Epithelial cell of esophagus (primary cell): ENCODE measurements at regions not wholly inside any gene's neighbourhood (a gene's known extent, or its start where the extent isn't known, plus 50 kb on each side); places are given as distances from the start of the nearest gene placed in this dataset.
A peak's percentile ranks its signal among the peaks of the same experiment; 100 is the strongest.

ENCODE experiments used
- DNase-seq: peaks from one replicate; pipeline ENCODE4 v3.0.0; 2010; ENCODE audit warnings: low read depth
- H3K4me3 ChIP-seq: 2 replicates; pipeline ENCODE4 v1.5.1; 2011; ENCODE audit warnings: mild to moderate bottlenecking, low read length, control low read depth
- TF ChIP-seq, protein P1 (sequence below): IDR thresholded peaks from 2 replicates; pipeline ENCODE4 v1.5.1; 2011; ENCODE audit warnings: low read depth, mild to moderate bottlenecking, low read length, control low read depth, inconsistent platforms; ENCODE audit not compliant: insufficient read depth; ENCODE audit errors: missing control alignments

DNA sequence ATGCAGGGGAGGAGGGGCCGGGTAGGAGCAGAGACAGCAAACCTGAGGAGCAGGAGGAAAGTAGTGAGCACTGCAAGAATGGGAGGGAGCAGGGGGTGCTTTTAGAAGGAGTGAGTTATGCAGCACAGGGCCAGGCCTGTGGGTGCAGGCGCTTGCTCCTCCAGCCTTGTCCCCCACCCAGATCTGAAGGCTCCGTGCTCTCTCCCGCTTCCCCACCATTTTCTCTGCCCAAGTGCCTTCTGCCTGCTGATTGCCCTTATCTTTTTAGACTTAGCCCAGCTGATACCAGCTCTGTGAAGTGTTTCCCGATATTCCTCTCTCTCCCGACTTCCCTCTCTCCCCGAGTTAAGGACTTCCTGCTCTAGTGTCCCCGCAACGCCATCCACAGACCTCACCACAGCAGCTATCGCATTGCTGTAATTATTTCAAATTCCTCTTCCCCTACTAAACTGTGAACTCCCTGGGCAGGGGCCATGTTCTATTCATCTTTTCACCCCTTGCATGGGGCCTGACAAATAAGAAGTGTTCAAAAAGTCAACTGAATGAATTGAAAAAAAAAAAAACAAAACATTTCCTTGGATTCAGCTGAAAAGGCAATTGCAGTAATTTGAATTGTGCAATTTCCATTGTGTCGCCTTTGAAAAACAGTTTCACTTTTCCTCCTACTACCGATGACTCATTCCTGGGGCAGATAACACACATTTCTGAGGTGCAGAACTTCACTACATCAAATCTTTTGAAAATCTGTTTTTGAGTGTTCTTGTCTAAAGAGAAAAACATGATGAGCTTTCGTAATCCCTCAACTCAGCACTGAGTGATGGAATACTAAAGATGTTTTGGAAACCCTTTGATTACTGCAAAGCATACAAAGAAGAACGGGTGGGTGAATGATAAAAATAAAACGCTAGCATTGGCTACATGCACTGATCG lies 69.7 kb upstream of the BMAL1 start:
- TF ChIP-seq, protein P1, sequence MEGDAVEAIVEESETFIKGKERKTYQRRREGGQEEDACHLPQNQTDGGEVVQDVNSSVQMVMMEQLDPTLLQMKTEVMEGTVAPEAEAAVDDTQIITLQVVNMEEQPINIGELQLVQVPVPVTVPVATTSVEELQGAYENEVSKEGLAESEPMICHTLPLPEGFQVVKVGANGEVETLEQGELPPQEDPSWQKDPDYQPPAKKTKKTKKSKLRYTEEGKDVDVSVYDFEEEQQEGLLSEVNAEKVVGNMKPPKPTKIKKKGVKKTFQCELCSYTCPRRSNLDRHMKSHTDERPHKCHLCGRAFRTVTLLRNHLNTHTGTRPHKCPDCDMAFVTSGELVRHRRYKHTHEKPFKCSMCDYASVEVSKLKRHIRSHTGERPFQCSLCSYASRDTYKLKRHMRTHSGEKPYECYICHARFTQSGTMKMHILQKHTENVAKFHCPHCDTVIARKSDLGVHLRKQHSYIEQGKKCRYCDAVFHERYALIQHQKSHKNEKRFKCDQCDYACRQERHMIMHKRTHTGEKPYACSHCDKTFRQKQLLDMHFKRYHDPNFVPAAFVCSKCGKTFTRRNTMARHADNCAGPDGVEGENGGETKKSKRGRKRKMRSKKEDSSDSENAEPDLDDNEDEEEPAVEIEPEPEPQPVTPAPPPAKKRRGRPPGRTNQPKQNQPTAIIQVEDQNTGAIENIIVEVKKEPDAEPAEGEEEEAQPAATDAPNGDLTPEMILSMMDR: no peak
- peak overlapping the region; percentile 33 for H3K4me3 ChIP-seq
- DNase-seq: peak; percentile 79

DNA sequence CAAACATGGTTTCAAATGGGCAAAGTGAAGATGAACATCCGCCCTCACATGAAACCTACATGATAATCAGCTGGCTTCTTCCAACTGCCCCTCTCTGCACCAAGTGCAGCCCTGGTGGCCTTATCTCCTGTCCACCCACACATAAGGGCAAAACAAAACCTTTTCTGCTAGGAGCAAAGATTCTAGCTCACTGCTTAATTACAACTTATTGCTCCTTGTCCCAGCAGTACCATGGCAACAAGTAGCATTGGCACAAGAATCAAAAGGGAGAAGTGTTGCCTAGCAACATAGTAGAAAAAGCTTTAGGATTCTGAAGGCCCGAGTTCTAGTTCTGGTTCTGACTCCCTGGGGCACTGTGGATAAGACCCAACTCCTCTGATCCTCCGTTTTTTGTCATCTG lies 68.7 kb upstream of the BMAL1 start:
- TF ChIP-seq, protein P1: no peak
- no peak for DNase-seq

DNA sequence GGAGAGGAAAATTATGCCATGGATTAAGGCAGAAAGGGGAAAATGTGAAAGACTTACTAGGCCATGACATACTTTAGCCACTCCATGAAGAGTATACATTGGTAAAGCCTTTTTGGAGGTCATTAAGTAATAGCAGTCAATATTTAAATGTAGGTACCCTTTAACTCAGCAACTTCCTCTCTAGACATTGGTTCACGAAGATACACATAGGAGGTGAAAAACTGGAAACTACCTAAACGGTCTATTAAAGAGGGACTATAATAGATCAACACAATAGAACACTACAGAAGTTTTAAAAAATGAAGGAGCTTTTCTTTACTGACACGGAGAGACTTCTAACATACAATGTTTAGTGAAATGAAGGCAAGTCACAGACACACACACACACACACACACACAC lies 68.2 kb upstream of the BMAL1 start:
- H3K4me3 ChIP-seq: no peak overlapping the region
- TF ChIP-seq, protein P1: no peak
- DNase-seq: no peak

More for the DNA sequence above, 68.7 kb upstream of the BMAL1 start:
- H3K4me3 ChIP-seq: no peak overlapping the region

DNA sequence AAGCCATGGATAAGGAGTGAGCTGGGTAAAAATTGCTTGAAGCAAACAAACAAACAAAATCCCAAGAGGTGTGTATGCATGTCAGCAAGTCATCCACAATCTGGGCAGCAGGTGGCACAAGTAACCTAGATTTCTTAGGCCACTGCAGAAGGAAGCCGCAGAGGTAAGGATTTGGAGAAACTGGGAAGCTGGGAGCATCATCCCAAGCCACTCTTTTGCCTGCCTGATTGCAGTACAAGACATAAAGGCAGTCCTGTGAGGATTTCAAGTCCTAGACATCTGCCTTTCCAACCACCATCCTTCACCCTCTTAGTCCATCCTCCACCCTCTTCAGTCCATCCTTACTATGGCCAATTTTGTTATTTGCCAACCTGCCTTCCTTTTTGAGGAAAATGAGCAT lies 67.2 kb upstream of the BMAL1 start:
- DNase-seq: peak; percentile 88
- no peak overlapping the region for H3K4me3 ChIP-seq
- TF ChIP-seq, protein P1: peak; percentile 79

DNA sequence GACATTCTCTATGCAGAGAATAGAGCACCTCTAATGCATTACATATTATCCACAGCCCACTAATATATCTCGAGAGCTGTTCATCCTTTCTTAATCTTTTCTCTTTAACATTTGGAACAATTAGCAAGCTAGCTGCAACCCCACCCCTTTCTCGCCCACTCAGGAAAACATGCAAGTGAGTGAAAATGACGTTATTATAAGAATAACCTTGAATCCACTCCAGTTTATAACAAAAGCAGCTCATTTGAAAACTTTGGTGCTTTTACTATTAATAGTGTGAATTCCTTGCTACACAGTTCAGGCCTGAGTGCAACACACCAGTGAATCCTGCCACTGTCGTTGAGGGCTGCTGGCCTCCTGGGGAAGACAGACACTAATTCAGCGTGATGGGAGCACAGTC lies 63.3 kb upstream of the BMAL1 start:
- H3K4me3 ChIP-seq: no peak overlapping the region
- no peak for DNase-seq
- TF ChIP-seq, protein P1: no peak

DNA sequence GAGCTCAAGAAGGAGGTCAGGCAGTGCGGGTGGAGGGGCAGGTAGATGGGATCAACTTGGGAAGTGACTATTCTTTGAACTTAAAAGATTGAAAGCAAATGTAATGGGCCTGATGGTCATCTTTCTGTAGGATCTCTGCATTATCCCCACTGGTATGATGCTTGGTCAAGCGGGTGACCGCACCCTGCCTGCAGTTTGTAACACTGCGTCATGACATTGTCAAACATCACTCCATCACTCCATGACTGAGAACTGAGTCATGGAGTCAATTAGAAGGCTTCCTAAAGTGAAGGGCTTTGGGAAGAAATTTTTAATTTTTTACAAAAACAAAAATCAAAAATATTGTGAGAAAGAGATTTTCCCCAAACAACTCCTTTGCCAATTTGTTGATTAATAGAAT lies 62.4 kb upstream of the BMAL1 start:
- TF ChIP-seq, protein P1: no peak
- H3K4me3 ChIP-seq: no peak overlapping the region
- DNase-seq: peak; percentile 86

DNA sequence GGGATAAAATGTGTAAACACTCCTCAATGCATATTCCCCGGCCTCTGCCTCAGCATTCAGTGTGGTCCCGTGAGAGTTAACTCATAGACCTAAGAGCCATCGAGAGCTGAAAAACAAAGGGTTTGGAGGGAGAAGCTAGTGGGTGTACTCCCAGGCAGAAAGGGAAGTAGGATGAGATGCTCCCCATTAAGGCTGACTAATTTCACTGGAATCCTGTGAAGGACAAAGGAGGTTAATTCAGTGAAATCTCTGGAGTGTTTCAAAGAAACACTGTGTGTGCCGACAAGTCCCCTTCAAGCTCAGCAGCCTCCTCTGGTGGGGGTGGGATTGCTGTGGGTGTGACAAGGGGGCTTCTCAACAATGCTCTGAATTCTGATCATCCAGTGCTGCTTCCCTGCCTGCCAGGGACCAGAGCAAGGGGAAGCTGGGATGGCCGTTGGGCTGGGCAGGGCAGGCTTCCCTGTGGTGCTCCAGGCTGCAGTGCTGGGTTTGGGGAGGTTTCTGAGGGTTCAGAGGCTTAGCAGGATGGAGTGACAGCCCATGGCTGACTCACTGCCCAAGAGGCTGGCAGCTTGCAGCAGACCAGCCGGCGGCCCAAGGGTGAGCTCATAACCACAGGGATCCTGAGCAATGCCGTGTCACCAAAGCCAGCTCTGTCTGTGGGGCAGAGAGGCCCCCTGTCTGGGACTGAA lies 61.4 kb upstream of the BMAL1 start:
- TF ChIP-seq, protein P1: peak; percentile 9
- no peak overlapping the region for H3K4me3 ChIP-seq
- peak; percentile 97 for DNase-seq
